Omental fat pad (tissue), 3 donors: ENCODE measurements at regions not wholly inside any gene's neighbourhood (a gene's known extent, or its start where the extent isn't known, plus 50 kb on each side); places are given as distances from the start of the nearest gene placed in this dataset.

Experiments used
- ATAC-seq: fragments of 150-250 bp; one replicate; pipeline ENCODE4 v1.9.1; 2016; ENCODE audit warnings: mild to moderate bottlenecking, moderate library complexity; ENCODE audit not compliant: low FRiP score
- DNase-seq: peaks from one replicate; pipeline ENCODE4 v3.0.0-alpha.2; 2019; ENCODE audit warnings: low spot score
- CTCF ChIP-seq, 3 donors: fragments of 450-650 bp; IDR thresholded peaks; one replicate each; pipeline ENCODE4 v1.5.1; 2016 to 2017; ENCODE audit warnings: antibody characterized with exemption in 3 of 3, mild to moderate bottlenecking in 3 of 3, moderate library complexity in 2 of 3

- DNase-seq (no peak), ATAC-seq (no peak)
- no peak for TF ChIP-seq CTCF (IDR thresholded peaks at IDR 0.05)
Observed at GRCh38 chr2:116879650-116880160, 934.8 kb upstream of the DDX18 start.

- no peak for DNase-seq
- ATAC-seq: no peak
- no peak for TF ChIP-seq CTCF (IDR thresholded peaks at IDR 0.05)
Observed at GRCh38 chr2:116891191-116891590, 923.3 kb upstream of the DDX18 start.

DNA sequence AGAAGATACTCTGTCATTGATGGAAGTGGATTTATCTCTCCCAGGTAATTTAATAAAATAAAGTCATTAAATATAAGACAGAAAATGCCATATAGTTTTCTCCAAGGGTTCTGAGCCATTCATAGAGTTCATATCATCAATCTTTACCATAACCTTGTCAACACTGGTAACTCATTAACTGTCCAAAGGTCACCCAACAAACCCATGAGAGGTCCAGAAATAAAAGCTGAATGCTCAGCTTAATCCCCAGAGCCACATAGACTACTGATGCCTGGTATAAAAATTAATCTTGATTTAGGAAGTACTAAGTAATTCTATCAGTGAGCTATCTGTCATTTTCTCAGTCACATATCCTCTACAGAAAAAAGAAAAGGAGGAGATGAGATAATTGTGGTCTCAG, 903.0 kb upstream of the DDX18 start:
- ATAC-seq (no peak), DNase-seq (no peak)
- no peak for TF ChIP-seq CTCF (IDR thresholded peaks at IDR 0.05)

- ATAC-seq: no peak
- TF ChIP-seq CTCF (IDR thresholded peaks at IDR 0.05): no peak
- no peak for DNase-seq
Observed at GRCh38 chr2:116915673-116916072, 898.8 kb upstream of the DDX18 start.

- TF ChIP-seq CTCF (IDR thresholded peaks at IDR 0.05): no peak
- ATAC-seq (no peak), DNase-seq (no peak)
Observed at GRCh38 chr2:116917196-116917595, 897.3 kb upstream of the DDX18 start.

DNA sequence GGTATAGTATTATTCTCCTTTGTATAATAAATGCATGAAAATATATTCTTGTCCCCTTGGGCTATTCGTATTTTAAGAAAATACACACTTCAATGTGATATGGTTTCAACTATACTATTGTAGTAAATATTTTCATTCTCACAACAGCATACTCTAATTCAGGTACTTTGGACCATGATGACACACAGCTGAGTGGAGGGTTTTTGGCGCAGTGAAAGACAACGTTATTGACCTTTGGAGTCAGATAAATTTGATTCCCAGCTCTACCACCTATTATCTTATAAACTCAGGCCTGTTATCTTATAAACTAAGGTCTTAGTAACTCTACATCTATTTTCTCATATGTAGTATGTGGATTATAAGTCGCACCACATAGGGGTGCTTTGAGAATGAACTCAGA, 895.9 kb upstream of the DDX18 start:
- ATAC-seq (no peak), DNase-seq (no peak)
- no peak for TF ChIP-seq CTCF (IDR thresholded peaks at IDR 0.05)

- no peak for ATAC-seq
- no peak for TF ChIP-seq CTCF (IDR thresholded peaks at IDR 0.05)
- no peak for DNase-seq
Observed at GRCh38 chr2:116922414-116922813, 892.1 kb upstream of the DDX18 start.
